Upper lobe of left lung (tissue), 6 donors: ENCODE measurements at regions not wholly inside any gene's neighbourhood (a gene's known extent, or its start where the extent isn't known, plus 50 kb on each side); places are given as distances from the start of the nearest gene placed in this dataset.

Experiments used
- ATAC-seq, 2 donors: fragments of 200-7000 bp; cut with Tn5 transposase; one replicate each; pipeline ENCODE4 v1.9.1; 2022; ENCODE audit warnings: mild to moderate bottlenecking in 2 of 2, moderate library complexity in 2 of 2; ENCODE audit not compliant: low FRiP score in 2 of 2
- DNase-seq, 2 donors: peaks; one replicate each; pipeline ENCODE4 v3.0.0-alpha.2; 2019 to 2020
- H3K27ac ChIP-seq, 4 donors: fragments of 200-600 bp; sonication (generic); one replicate each; pipeline ENCODE4 v1.5.1; 2016 to 2019
- H3K27me3 ChIP-seq, 4 donors: fragments of 200-600 bp; sonication (generic); one replicate each; pipeline ENCODE4 v1.5.1; 2017 to 2019
- H3K36me3 ChIP-seq, 4 donors: fragments of 200-600 bp; sonication (generic); one replicate each; pipeline ENCODE4 v1.5.1; 2016 to 2019
- H3K4me1 ChIP-seq, 4 donors: fragments of 200-600 bp; sonication (generic); one replicate each; pipeline ENCODE4 v1.5.1; 2018 to 2019
- H3K4me3 ChIP-seq, 4 donors: fragments of 200-600 bp; sonication (generic); one replicate each; pipeline ENCODE4 v1.5.1; 2017 to 2019; ENCODE audit warnings: mild to moderate bottlenecking in 2 of 4, moderate library complexity in 1 of 4
- H3K9me3 ChIP-seq, 4 donors: fragments of 200-600 bp; sonication (generic); one replicate each; pipeline ENCODE4 v1.5.1; 2018 to 2019
- EP300 ChIP-seq, 4 donors: sonication (generic); formaldehyde crosslinking; IDR thresholded peaks; one replicate each; pipeline ENCODE4 v1.5.1; 2017; ENCODE audit warnings: antibody characterized with exemption in 4 of 4, control low read depth in 2 of 4
- POLR2A ChIP-seq, 4 donors: fragments of 450-650 bp; IDR thresholded peaks; one replicate each; pipeline ENCODE4 v1.5.1; 2016 to 2017; ENCODE audit warnings: antibody characterized with exemption in 4 of 4, mild to moderate bottlenecking in 2 of 4
- POLR2AphosphoS5 ChIP-seq, 2 donors: sonication (generic); formaldehyde crosslinking; IDR thresholded peaks; one replicate each; pipeline ENCODE4 v1.5.1; 2017; ENCODE audit warnings: antibody characterized with exemption in 2 of 2
- WGBS, 2 donors: methylation state at CpG; one replicate each; pipeline ENCODE4 v1.1.5; 2017 to 2018; 5-methylcytosine and 5-hydroxymethylcytosine counted together
- TF ChIP-seq, protein P1 (sequence below), 6 experiments: fragments of 450-650 bp in 4 of 6; fragments of 200-600 bp in 2 of 6; sonication (generic) in 2 of 6; IDR thresholded peaks; one replicate each; pipeline ENCODE4 v1.5.1; 2016 to 2019; ENCODE audit warnings: antibody characterized with exemption in 6 of 6
- donor health status: DM: no; HTN: no; CAD: no; lungs with moderate emphysema.
- donor health status: DM: no; HTN: yes; CAD: no; lungs with severe emphysema.

DNA sequence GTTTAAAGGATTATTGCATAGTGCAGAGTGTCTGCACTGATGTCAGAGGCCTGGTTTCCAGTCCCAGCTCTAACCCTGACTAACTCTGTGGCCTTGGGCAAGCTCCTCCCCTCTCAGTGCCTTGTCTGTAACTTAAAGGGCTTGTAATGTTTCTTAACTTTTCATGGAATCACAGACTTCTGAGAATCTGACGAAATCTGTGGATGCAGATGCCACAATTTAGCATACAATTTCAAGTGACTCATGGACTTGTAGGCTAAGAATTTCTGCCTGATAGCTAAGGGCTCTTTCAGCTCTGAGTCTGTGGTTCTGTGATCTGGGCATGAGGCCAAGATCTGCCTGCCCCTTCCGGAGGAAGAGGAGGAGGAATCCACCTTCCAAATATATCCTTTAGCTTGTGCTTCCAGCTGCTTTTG, 236.9 kb downstream of the AR start:
- Histone ChIP-seq H3K4me1 (peaks cover 10 to 18% (median 13%) of the 10 kb centered on the region in 4 donors), H3K27me3 (no peaks in the 10 kb centered on the region), H3K27ac (peak overlapping the region; percentile 51 to 73 (median 58)), H3K36me3 (no peaks in the 10 kb centered on the region), H3K4me3 (no peak overlapping the region), H3K9me3 (no peaks in the 10 kb centered on the region)
- DNase-seq, result peak in 1 of 2 donors; percentile 73
- WGBS, 2 donors, result 0 to 5% methylated on average over 1 to 2 of the region's 2 CpGs
- TF ChIP-seq, protein P1, sequence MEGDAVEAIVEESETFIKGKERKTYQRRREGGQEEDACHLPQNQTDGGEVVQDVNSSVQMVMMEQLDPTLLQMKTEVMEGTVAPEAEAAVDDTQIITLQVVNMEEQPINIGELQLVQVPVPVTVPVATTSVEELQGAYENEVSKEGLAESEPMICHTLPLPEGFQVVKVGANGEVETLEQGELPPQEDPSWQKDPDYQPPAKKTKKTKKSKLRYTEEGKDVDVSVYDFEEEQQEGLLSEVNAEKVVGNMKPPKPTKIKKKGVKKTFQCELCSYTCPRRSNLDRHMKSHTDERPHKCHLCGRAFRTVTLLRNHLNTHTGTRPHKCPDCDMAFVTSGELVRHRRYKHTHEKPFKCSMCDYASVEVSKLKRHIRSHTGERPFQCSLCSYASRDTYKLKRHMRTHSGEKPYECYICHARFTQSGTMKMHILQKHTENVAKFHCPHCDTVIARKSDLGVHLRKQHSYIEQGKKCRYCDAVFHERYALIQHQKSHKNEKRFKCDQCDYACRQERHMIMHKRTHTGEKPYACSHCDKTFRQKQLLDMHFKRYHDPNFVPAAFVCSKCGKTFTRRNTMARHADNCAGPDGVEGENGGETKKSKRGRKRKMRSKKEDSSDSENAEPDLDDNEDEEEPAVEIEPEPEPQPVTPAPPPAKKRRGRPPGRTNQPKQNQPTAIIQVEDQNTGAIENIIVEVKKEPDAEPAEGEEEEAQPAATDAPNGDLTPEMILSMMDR (IDR thresholded peaks at IDR 0.05), result no peak
- peak; percentile 19 to 20 for TF ChIP-seq POLR2AphosphoS5 (IDR thresholded peaks at IDR 0.05)
- peak; percentile 79 to 90 for ATAC-seq

DNA sequence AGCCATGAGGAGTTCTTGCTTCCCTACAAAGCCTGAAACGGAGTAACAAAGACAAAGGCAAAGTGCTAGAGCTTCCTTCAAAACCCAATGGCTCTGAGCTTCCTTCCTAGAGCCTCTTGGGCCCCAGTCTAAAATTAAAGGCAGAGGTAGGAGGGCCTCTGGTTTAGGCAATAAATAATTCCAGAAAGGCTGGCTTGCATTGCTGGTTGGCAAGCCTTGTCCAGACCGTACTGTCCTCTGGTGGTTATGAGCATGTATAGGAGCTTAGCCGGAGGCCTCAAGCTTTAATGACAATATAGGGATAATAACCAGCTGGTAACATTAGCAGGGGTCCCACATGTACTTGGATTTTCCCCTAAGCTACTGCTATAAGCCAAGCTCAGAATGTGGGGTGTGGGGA, 237.3 kb downstream of the AR start:
- Histone ChIP-seq H3K4me3 (no peak overlapping the region), H3K36me3 (no peaks in the 10 kb centered on the region), H3K4me1 (peaks cover 10 to 18% (median 13%) of the 10 kb centered on the region in 4 donors), H3K27ac (peak overlapping the region; percentile 16 to 64 (median 52)), H3K27me3 (no peaks in the 10 kb centered on the region), H3K9me3 (no peaks in the 10 kb centered on the region)
- TF ChIP-seq POLR2A (IDR thresholded peaks at IDR 0.05) (no peak), EP300 (IDR thresholded peaks at IDR 0.05) (no peak), POLR2AphosphoS5 (IDR thresholded peaks at IDR 0.05) (no peak)
- TF ChIP-seq, protein P1 (IDR thresholded peaks at IDR 0.05), result peak in 1 of 6 experiments; percentile 14
- ATAC-seq (peak; percentile 15 to 57), DNase-seq (no peak)
- WGBS, 2 donors, result 13 to 42% methylated on average over 1 to 3 of the region's 3 CpGs

DNA sequence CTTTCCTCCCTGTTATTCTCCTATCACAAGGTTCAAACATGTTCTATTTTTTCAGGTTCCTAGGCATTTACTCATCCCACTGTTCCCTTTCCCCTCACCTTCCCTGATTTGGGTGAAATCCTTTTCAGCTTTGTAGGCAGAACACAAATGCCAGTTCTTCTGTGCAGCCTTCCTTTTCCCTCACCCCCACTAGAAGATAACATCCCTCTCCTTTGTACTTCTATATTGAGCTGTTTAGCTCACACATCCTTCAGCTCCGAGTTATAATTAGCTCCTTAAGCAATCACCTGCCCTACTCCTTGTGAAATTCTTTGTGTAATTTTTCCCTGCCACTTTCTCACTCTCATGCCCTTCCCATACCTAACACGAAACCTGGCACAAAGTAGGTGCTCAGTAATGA, 240.9 kb downstream of the AR start:
- Histone ChIP-seq H3K9me3 (no peaks in the 10 kb centered on the region), H3K27ac (no peak overlapping the region), H3K27me3 (no peaks in the 10 kb centered on the region), H3K36me3 (no peaks in the 10 kb centered on the region), H3K4me1 (peaks cover 9 to 15% (median 9%) of the 10 kb centered on the region in 4 donors), H3K4me3 (no peak overlapping the region)
- no peak for TF ChIP-seq POLR2AphosphoS5 (IDR thresholded peaks at IDR 0.05)
- no peak for TF ChIP-seq POLR2A (IDR thresholded peaks at IDR 0.05)
- TF ChIP-seq EP300 (IDR thresholded peaks at IDR 0.05), result no peak
- TF ChIP-seq, protein P1 (IDR thresholded peaks at IDR 0.05), result no peak
- no peak for DNase-seq
- no peak for ATAC-seq
- WGBS, 2 donors, result 40 to 54% methylated on average over 2 of the region's 2 CpGs

DNA sequence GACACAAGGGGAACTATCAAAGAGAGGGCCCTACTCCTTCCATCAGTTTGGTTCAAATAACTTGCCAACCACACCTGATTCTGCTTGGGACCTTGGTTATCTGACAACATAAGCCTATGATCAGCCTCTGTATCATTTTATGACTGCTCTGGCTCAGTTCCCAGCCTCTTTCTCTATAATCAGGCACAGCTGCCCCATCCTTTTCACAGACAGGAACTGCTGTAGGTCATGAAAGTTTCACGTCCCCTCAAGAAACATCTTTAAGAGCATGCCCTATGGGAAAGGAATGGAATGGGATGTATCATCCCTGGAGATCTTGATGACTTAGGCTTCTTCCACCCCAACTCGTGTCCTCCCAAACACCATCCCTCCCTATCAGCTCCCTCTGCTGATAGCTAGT, 243.4 kb downstream of the AR start:
- H3K36me3 ChIP-seq, result no peaks in the 10 kb centered on the region
- TF ChIP-seq EP300 (IDR thresholded peaks at IDR 0.05) (no peak), POLR2A (IDR thresholded peaks at IDR 0.05) (no peak), POLR2AphosphoS5 (IDR thresholded peaks at IDR 0.05) (no peak)
- TF ChIP-seq, protein P1 (IDR thresholded peaks at IDR 0.05), result no peak
- WGBS, 2 donors, result 43 to 49% methylated on average over 1 to 2 of the region's 2 CpGs

DNA sequence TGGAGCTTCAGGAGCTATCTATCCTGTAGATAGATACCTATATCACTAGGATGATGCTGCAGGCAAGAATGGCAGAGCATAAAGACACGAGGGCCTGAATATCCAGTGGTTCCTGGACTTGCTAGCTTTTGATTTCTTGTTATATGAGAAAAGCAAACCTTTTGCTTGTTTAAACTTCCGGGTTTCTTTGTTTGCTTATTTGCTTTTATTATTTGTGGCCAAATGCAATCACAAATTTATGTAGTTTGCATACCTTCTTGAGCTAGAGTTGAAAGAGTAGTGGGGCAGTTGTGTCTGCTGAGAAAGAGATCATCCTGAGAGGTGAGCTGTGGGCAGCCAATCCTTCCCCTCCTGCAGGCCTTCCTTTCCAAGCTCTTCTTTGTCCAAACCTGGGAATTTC, 245.7 kb downstream of the AR start:
- Histone ChIP-seq H3K27ac (no peak overlapping the region), H3K4me1 (no peaks in the 10 kb centered on the region), H3K9me3 (no peaks in the 10 kb centered on the region), H3K4me3 (no peak overlapping the region), H3K36me3 (no peaks in the 10 kb centered on the region), H3K27me3 (no peaks in the 10 kb centered on the region)
- ATAC-seq (no peak), DNase-seq (no peak)
- TF ChIP-seq POLR2AphosphoS5 (IDR thresholded peaks at IDR 0.05), result no peak
- TF ChIP-seq, protein P1 (IDR thresholded peaks at IDR 0.05), result no peak
- TF ChIP-seq EP300 (IDR thresholded peaks at IDR 0.05), result no peak
- TF ChIP-seq POLR2A (IDR thresholded peaks at IDR 0.05), result no peak
- 44 to 56% methylated on average over 2 of the region's 2 CpGs for WGBS, 2 donors

More for the DNA sequence above, 243.4 kb downstream of the AR start:
- ATAC-seq (no peak), DNase-seq (no peak)
- Histone ChIP-seq H3K4me1 (no peaks in the 10 kb centered on the region), H3K9me3 (no peaks in the 10 kb centered on the region), H3K27me3 (no peaks in the 10 kb centered on the region), H3K4me3 (no peak overlapping the region), H3K27ac (no peak overlapping the region)
